ENCODE measurements at regions not wholly inside any gene's neighbourhood (a gene's known extent, or its start where the extent isn't known, plus 50 kb on each side); places are given as distances from the start of the nearest gene placed in this dataset.

DNA sequence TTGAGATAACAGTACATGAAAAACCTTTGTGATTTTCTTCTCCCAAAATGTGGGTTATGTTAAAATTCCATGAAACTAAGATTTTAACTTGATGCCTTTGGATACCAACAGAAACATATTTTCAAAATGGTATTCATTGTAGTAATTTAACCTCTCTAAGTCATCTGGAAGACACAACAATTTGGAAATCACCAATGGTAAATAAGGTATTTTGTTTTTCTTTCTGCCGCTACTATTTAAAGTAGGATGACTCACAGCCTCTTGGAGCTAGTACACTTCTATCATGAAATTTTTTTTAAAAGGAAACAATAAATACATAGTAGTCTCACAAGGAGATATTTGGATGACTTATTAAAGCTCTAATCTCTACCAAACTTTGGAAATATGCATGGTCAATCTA is 291.6 kb upstream of the VEPH1 start:
- DNase-seq: no peak

DNA sequence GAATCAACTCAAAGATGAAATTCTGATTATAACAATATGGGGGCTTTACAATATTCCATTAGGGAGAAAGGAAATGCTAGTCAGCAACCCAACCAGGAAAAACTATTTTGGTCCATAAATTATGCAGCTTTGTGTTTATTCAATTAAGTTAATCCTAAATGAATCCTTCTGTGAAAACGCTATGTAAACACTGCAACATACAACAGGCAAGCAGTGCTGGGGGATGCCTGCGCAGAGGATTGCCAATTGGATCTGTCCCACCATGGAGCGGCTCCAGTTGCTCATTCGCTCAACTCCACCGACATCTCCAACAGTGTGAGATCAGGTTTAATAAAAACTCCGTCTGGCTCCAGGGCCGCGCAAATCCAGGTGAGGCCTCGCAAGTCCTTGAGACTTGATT is 290.5 kb upstream of the VEPH1 start:
- DNase-seq: no peak

DNA sequence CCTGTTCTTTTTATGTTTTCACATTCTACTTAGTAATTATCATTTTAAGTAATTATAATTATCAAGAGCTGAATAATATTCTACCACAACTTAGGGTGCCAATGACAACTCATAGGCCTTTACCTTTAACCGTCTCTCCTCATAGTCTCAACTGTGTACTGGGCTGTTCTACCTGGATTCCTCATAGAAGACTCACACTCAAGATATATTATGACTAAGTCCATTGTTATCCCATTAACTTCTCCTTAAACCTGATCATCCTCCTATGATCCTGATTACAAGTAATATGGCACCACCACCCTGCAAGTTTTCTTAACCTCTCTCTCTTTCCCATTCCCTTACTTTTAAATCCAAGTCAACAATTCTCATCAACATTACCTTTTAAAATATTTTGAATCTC is 285.9 kb upstream of the VEPH1 start:
- no peak for DNase-seq

DNA sequence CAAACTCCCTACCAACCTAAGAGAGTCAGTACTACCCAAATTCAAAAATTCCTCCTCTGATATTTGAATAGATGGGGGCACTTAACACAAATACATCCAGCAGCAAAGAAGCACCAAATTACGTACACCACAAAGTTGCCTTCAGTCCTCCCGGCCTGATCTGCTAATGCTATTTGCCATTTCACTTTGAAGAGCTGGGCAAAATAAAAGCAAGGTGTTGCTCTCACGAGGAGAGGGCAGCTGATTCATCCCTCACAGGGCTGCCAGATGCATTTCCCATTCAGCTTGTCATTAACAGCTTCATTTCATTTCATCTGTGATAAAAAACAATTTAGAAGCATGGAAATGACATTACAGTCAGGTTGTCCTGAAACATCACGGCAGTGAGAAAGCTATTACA is 283.4 kb upstream of the VEPH1 start:
- no peak for DNase-seq

DNA sequence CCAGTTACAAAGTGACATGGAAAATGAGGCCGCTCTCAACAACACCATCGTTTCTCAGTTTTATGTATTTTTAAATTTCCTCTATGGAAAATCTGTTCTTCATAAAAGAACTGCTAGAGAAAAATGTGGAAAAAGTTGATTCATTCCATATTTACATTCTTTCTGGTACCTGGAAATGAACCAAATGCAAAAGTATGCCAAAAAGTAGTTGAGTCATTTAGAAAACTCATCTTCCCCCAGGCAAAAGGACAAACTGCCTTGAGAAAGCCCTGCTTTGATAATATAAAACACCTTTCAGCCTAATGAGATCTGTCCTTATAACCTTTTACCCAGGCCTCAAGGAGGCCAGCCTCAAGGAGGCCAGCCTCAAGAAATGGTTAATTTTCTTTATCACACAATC is 283.0 kb upstream of the VEPH1 start:
- no peak for DNase-seq

DNA sequence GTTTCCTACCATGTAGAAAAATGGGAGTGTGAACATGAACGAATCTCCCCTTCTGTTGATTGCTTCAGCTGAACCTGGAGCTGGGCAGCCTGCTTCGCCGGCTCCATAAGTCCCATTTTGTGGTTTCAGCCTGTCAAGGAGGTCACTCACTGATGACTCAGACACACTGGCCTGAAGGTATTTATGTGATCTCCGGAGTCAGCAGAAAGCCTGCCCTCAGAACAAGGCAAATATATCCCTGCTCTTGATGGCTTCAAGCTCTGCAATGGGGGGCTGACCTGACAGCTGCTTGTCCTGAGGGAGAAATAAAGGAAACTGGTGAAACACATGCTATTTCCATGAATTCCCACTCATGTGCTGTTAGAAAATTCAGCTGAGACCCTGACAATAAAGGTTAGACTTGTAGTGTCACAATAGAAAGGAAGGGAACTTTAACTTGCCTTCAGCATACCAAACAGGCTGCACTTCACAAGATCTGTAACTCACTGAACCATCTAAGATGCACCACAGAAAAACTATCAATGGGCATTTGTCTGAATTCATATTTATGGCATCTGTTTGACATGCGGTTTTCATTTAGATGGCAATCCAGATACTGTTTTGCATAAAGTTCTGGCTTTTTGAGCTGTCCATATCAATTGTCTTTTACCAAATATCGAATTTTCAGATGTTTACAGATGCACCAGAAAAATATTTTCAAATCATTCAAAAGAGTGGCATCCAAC is 282.0 kb upstream of the VEPH1 start:
- no peak for DNase-seq

DNA sequence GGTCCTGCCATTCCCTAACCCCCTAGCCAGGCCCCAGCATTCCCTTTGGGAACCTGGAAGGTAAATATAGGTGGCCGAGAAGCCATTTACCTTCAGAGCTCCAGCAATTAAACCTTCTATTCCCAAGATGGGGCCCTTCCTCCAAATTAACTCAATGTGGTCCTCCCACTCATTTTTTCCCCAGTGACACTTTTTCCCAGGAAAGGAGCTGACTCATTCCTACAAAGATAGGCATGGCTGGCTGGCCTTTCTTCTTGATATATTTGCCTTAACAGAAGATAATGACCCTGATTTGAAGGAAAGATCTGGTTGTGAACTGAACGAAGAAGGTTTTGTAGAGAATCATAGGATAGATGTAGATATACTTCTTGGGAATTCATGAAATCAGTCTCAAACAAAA is 279.0 kb upstream of the VEPH1 start:
- no peak for DNase-seq

DNA sequence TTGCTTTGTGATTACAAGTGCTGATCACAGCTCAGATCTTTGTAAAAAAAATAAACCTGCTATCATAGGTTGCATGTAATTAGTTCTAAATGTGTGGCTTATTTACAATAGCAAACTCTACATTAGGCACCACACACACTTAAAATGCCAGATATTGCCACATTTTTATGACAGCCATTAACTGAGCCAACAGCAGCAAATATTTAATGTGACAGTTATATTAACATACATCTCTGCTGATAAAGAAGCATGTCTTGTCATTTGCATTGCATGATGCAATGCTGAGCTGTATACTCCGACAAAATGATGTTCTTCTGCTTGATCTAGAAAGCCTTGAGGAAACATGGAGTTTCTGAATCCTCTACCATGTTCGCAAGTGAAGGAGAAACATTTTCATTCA is 273.6 kb upstream of the VEPH1 start:
- DNase-seq: no peak

DNA sequence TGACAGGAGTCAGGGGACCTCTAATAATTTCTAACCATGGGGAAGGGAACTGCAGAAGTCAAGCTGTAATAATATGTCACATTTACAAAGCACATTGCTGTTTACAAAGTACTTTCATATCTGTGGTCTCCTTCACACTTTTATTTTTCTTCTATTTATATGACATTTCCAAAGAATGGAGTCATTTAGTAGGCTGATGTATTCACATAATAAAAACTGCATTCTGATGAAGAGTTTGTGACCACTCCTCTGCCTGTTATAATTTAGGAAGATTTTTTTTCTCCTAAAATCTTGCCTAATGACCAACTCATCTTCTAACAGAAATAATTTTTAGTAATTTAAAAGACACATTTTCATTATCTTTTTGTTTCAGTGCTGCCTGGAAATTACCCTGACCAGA is 272.2 kb upstream of the VEPH1 start:
- DNase-seq: no peak

DNA sequence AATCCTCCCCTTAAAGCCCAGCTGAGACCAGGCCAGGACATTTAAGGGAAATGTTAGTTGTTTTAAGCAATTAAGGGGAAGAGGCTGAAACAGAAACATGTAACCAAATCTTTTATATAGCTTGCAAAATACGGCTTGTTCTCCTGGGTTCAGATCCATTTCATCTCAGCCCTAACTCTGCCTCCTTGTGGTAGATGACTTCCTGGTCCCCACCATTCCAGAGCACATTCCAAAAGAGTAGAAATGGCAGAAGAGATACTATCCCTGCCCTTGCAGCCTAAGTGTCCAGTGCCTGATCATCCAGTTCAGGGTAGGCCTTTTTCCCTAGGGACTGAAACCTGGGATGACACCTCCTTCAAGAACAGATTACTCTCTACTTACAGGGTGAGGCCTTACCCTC is 266.2 kb upstream of the VEPH1 start:
- DNase-seq: no peak

DNA sequence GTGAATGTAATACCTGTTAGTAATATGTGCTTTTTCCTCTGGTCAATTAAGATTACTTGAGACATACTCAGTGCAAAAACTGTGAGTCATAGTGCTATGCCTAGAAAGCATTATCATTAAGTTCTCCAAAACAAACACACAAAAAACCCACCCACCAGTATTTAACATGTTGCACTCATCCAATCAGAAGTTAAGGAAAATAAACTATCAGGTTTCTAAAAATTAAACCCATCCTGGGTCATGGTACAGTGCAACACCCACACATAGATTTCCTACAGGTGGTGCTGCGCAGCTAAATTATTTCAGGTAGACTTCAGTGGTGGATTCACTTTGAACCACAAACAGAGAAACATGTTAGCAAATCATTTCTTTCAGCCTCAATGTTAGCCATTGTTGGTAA is 264.4 kb upstream of the VEPH1 start:
- DNase-seq: no peak

DNA sequence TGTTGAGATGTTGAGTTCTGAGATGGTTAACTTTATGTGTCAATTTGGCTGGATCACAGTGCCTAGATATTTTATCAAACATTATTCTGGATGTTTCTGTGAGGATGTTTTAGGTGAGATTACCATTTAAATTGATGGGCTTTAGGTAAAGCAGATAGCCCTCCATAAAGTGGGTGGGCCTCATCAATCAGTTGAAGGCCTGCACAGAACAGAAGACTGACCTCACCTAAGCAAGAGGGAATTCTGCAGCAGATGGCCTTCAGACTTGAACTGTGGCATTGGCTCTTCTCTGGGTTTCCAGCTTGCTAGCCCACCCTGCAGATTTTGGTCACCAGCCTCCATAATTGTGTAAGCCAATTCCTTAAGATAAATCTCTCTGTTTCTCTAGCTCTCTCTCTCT is 260.4 kb upstream of the VEPH1 start:
- DNase-seq: no peak

DNA sequence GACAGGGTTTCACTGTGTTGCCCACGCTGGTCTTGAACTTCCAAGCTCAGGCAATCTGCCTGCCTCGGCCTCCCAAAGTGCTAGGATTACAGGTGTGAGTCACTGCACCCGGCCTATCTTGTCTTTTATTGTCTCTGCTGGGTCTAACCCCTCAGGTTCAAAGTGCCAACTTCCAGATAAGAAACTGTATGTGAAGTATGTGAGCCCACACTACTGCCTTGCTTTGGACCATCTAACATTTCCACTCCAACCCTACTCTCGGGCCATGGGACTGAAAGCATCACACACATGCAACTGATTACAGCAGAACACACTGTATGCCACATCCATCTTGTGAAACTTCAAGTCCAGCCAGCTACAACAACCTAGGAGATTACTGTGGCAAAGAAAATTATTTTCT is 256.1 kb upstream of the VEPH1 start:
- DNase-seq: no peak

DNA sequence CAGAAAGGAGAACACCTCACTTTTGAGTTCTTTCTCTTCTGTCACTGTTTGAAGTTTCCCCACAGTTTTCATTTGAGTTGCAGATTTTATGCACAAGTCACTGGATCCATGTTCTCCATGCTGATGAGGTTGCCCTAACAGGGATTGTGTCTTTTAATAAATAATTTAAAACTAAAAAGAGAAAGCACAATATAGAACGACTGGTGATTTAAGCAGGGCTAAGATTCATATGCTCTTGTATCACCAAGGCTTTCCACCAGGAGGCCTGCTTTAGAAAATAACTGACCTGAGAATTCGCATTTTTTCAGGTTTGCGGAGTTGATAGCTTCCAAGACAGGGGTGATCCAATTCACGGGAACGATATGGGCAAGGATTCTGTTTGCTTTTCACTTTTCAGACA is 252.0 kb upstream of the VEPH1 start:
- no peak for DNase-seq

DNA sequence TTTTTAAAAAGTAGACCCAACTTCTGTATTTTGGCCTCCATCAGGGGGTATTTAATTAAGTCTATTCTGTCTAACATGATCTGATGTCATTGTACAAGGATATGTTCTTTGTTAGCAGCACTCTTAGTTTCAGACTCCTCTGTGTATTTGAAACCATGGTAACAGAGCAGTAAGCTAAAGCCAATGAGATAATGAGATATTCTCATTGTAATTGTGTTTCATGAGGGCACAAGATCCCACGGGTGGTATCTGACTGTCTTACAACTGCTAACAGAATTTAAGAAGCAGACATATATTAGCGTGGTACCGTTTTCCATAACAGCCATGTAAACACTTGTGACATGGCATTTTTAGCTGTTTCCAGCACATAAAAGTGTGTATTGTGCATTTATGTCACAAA is 251.2 kb upstream of the VEPH1 start:
- no peak for DNase-seq

DNA sequence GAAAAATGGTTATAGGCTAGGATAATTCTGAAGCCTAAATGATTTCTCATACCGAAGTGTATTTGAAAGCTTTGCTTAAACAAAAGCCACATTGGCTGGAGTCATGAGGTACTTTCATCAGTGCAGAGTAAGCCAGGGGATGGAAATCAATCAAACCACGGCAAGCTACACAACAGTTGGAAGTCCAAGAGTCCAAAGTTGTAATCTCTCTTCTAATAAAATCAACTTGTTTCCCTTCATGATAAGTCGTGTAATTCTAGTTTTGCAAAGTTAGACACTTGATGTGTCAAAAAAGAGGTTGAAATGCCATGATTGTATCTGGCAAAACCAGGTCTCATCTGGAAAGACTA is 250.5 kb upstream of the VEPH1 start:
- DNase-seq: no peak

DNA sequence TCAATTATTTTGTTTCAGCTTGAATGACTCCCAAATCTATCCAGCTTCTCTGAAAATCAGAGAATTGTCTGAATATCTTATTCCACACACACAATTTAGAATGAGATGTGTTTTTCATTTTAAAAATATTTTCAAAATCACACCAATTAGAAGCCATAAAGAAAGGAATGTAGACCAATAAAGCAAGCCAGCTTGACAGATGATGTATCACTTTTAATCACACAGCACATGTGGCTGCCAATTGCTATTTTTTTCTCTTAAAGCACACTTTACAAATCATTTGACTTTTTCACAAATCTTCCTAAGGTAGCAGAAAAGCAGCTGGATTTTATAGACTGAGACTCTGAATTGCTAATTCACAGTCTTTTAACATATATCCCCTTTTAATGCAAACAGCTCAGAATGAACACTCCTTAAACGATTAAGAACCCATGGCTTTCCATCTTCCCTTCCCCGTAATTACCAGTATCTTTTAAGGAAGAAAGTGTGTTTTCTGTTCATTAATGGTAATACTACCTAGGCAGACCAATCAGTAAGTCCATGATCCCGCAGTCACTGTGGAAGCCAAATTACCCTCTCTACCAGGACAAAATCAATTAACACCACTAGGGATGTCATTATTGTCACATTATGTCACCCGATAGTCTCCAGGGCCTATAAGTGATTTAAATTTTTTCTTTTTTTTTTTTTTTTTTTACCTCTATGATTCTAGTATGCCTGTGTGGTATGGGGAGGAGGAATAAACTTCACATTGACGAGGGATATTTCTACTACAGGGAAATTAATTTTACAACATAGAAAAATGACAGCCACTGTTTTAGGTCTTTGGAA is 250.0 kb upstream of the VEPH1 start:
- no peak for DNase-seq

DNA sequence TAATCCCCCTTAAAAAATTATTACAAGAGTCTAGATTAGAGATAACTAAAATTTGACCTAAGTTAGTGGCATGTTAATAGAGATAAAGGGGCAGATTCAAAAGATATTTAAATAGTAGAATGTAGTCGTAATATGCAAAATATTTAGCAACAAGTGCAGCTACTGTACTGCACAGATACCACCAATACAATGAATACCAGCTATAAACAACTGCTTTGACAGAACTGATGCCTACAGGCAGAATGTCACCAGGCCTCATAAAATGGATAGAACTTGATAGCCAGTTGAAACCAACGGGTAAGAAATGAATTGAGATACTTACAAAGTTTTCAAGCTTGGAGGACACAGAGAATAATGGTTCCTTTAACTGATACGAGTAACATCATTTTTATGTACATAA is 249.3 kb upstream of the VEPH1 start:
- no peak for DNase-seq

DNA sequence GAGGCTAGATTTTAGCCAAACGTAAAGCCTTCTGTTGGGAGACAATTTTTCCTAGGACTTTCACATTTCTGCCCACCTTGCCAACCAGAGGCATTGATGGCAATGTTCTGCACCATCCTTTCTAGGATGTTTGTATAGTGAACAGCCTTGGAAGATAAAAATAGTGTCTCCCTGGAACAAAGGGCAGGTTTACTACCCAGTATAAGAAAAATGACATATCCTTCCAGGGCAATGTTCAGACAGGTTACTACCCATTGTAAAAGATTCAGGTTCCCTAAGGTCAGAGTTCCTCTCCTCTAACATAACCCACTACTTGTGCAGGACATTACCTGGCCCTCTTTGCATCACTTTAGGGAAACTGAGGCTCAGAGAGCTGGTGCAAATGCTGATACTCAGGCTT is 248.2 kb upstream of the VEPH1 start:
- no peak for DNase-seq

DNA sequence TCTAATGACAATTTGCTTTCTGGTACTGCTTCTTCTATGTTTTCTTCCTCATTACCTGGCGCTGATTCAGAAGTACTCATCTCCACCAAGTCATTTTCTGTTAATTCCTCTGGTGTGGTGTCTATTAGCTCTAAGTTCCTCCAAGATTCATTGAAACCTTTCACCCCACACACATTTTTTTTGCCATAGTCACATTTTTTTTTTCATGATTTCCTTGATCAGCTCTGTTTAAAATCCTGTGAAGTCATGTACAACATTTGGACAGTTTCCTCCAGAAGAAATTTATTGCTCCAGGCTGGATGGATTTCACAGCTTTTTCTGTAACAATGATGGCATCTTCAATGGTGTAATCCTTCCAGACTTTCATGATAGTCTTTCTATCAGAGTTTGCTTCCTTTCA is 243.2 kb upstream of the VEPH1 start:
- no peak for DNase-seq

DNA sequence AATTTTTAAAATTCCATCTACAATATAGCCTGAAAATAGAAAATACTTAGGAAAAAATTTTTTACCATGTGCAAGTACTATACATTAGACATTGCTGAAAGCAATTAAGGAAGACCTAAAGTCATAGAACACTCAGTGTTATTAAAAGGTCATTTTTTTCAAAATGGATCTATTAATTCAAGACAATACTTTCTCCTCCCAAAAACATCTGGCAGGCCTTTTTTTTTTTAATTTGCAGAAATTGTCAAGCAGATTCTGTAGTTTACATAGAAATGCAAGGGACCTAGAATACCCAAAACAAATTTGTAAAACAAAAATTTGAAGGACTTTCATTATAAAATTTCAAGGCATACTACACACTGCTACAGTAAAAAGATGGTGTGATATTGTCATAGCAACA is 238.4 kb upstream of the VEPH1 start:
- DNase-seq: no peak

DNA sequence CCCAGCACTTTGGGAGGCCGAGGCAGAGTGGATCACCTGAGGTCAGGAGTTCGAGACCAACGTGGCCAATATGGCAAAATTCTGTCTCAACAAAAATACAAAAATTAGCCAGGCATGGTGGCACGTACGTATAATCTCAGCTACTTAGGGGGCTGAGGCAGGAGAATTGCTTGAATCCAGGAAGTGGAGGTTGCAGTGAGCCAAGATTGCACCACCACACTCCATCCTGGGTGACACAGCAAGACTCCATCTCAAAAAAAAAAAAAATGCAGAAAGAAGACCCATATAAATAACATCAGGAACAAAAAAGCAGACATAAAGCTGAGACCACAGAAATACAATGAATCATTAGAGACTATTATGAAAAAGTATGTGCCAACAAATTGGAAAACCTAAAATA is 235.2 kb upstream of the VEPH1 start:
- no peak for DNase-seq

DNA sequence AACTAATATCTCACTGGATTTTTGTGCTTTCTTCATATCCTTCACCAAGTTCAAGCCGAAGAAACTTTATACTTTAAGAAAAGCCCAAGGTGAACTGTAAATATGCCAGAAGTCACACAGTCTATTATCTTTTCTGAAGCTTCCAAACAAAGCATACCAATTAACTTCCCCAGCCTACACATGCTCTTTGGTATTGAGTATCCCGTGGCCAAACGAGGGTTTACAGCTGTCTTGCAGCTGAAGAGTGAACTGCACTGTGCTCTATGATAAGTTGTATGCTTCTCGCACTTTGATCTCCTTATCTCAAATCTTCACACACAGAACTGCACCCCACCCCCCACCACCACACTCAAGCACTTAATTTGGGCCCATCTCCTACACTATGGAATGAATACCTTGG is 215.6 kb upstream of the VEPH1 start:
- no peak for DNase-seq

DNA sequence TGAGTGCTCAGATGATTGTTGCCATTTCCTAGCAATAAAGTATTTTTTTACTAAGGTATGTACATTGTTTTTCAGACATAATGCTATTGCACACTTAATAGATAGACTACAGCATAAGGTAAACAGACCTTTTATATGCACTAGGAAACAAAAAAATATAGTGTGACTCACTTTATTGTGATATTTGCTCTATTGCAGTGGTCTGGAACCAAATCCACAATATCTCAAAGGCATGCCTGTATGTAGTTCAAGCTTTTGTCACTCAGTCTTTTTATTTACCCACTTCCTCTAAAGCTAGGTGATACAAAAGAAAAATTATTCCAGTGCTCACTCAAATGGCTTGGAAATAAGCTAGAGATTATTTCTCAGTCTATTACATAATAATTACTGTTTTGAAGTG is 209.9 kb upstream of the VEPH1 start:
- no peak for DNase-seq

DNA sequence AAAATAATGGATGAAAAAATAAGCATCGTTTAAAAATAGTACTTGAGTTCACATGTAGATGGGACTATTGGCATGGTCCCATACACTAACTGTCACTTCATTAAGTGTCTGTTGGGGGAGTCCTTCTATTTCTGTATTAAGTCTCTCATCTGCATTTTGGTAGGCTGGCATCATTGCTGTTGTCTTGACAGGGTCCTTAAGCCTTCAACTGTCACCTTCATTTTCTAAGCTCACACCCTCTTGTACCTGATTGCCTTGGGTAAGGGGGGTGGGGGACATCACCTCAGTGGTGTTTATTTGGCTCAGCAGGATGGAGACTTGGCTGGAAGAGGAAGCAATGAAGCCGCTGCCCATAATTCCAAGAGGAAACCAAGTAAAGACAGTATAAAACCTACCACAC is 202.0 kb upstream of the VEPH1 start:
- DNase-seq: no peak

Measured in midbrain (tissue), 1 donor.